ENCODE measurements at regions not wholly inside any gene's neighbourhood (a gene's known extent, or its start where the extent isn't known, plus 50 kb on each side); places are given as distances from the start of the nearest gene placed in this dataset.

GRCh38 chr3:43207628-43208085 is 78.7 kb upstream of the SNRK start:
- DNase-seq (ENCODE audit: low read depth, low spot score) (no peak), FAIRE-seq (no peak)
- no peaks in the 10 kb centered on the region for H3K79me2 ChIP-seq (ENCODE audit: control insufficient read depth, insufficient read depth, low read length)
- no peak overlapping the region for H2AFZ ChIP-seq (ENCODE audit: low read depth, low read length)
- no peaks in the 10 kb centered on the region for H3K36me3 ChIP-seq (ENCODE audit: control insufficient read depth in 2 of 2, extremely low read depth in 1 of 2, insufficient read depth in 2 of 2, low read length in 2 of 2)
- dilution Hi-C loops (cut with MboI; ENCODE audit: extremely low pct_ligation_motif_present, low sequenced_read_pairs): no loop called here
- BruUV-seq (replicated peaks): no TSS peak
- CTCF ChIA-PET: no interaction called here
- no peaks in the 10 kb centered on the region for H3K9me3 ChIP-seq (replicated peaks; ENCODE audit: control insufficient read depth, insufficient read depth, low read length)
- POLR2A ChIA-PET: no interaction called here
- TF ChIP-seq GATA2 (IDR thresholded peaks at IDR 0.05; ENCODE audit: insufficient read depth, insufficient read length, low read depth, low read length) (no peak), EZH2 (IDR thresholded peaks at IDR 0.05; ENCODE audit: borderline replicate concordance, low read depth, low read length, severe bottlenecking) (no peak)
- H3K27me3 ChIP-seq (ENCODE audit: control insufficient read depth in 2 of 2, insufficient read depth in 2 of 2, low read length in 2 of 2): no peaks in the 10 kb centered on the region
- no peaks in the 10 kb centered on the region for H3K4me1 ChIP-seq (ENCODE audit: control insufficient read depth, extremely low read depth, insufficient read depth, low read length)
- no peak overlapping the region for H3K4me2 ChIP-seq (ENCODE audit: insufficient read depth, low read length)
- intact Hi-C loops (cut with micrococcal nuclease): no loop called here
- H4K20me1 ChIP-seq (replicated peaks; ENCODE audit: control insufficient read depth, extremely low read depth, insufficient read depth, low read length): no peaks in the 10 kb centered on the region
- no peaks in the 10 kb centered on the region for H3K9me1 ChIP-seq (replicated peaks; ENCODE audit: control insufficient read depth, extremely low read depth, insufficient read depth, low read length)
- H3K9ac ChIP-seq (replicated peaks; ENCODE audit: extremely low read depth, insufficient read depth, low read length): no peak overlapping the region
- no peak overlapping the region for H3K27ac ChIP-seq (ENCODE audit: insufficient read depth, low read depth, low read length)
- H3K4me3 ChIP-seq (replicated peaks in 1 of 3; ENCODE audit: insufficient read depth in 1 of 3, low read depth in 1 of 3, low read length in 3 of 3): no peak overlapping the region

- H3K9me1 ChIP-seq (replicated peaks; ENCODE audit: control insufficient read depth, extremely low read depth, insufficient read depth, low read length): no peaks in the 10 kb centered on the region
- ChIA-PET CTCF (interaction anchor here (1.0 kb wide), 1 partner anchor 20 kb away, joined by 3 read pairs; no protein-coding TSS in a partner anchor), POLR2A (no interaction called here)
Measured at GRCh38 chr3:43206632-43207031, 79.7 kb upstream of the SNRK start.

More at GRCh38 chr3:43206632-43207031, 79.7 kb upstream of the SNRK start:
- DNase-seq (ENCODE audit: low read depth, low spot score) (no peak), FAIRE-seq (no peak)
- no peak overlapping the region for H3K4me3 ChIP-seq (replicated peaks in 1 of 3; ENCODE audit: insufficient read depth in 1 of 3, low read depth in 1 of 3, low read length in 3 of 3)
- H3K79me2 ChIP-seq (ENCODE audit: control insufficient read depth, insufficient read depth, low read length): no peaks in the 10 kb centered on the region
- H3K4me1 ChIP-seq (ENCODE audit: control insufficient read depth, extremely low read depth, insufficient read depth, low read length): no peaks in the 10 kb centered on the region
- no peaks in the 10 kb centered on the region for H3K27me3 ChIP-seq (ENCODE audit: control insufficient read depth in 2 of 2, insufficient read depth in 2 of 2, low read length in 2 of 2)
- no peaks in the 10 kb centered on the region for H3K36me3 ChIP-seq (ENCODE audit: control insufficient read depth in 2 of 2, extremely low read depth in 1 of 2, insufficient read depth in 2 of 2, low read length in 2 of 2)
- TF ChIP-seq, protein P1, sequence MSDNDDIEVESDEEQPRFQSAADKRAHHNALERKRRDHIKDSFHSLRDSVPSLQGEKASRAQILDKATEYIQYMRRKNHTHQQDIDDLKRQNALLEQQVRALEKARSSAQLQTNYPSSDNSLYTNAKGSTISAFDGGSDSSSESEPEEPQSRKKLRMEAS (IDR thresholded peaks at IDR 0.05; ENCODE audit: insufficient read depth, insufficient read length): no peak
- TF ChIP-seq POLR2AphosphoS5 (IDR thresholded peaks at IDR 0.05; ENCODE audit: insufficient read depth, low read depth, low read length) (no peak), EZH2 (IDR thresholded peaks at IDR 0.05; ENCODE audit: borderline replicate concordance, low read depth, low read length, severe bottlenecking) (no peak), GATA2 (IDR thresholded peaks at IDR 0.05; ENCODE audit: insufficient read depth, insufficient read length, low read depth, low read length) (no peak), FOS (IDR thresholded peaks at IDR 0.05; ENCODE audit: borderline replicate concordance, insufficient read depth, low read length) (no peak), POLR2A (IDR thresholded peaks at IDR 0.05; ENCODE audit: low read depth, low read length) (no peak), MYC (IDR thresholded peaks at IDR 0.05; ENCODE audit: low read depth, low read length) (no peak), JUN (IDR thresholded peaks at IDR 0.05; ENCODE audit: borderline replicate concordance, insufficient read depth, insufficient read length, low read depth) (no peak)
- TF ChIP-seq, protein P2, sequence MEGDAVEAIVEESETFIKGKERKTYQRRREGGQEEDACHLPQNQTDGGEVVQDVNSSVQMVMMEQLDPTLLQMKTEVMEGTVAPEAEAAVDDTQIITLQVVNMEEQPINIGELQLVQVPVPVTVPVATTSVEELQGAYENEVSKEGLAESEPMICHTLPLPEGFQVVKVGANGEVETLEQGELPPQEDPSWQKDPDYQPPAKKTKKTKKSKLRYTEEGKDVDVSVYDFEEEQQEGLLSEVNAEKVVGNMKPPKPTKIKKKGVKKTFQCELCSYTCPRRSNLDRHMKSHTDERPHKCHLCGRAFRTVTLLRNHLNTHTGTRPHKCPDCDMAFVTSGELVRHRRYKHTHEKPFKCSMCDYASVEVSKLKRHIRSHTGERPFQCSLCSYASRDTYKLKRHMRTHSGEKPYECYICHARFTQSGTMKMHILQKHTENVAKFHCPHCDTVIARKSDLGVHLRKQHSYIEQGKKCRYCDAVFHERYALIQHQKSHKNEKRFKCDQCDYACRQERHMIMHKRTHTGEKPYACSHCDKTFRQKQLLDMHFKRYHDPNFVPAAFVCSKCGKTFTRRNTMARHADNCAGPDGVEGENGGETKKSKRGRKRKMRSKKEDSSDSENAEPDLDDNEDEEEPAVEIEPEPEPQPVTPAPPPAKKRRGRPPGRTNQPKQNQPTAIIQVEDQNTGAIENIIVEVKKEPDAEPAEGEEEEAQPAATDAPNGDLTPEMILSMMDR (IDR thresholded peaks at IDR 0.05; ENCODE audit: extremely low read depth in 1 of 2, insufficient read depth in 1 of 2, low read depth in 1 of 2, low read length in 2 of 2): no peak
- no peak overlapping the region for H3K4me2 ChIP-seq (ENCODE audit: insufficient read depth, low read length)
- no peak overlapping the region for H3K9ac ChIP-seq (replicated peaks; ENCODE audit: extremely low read depth, insufficient read depth, low read length)
- dilution Hi-C loops (cut with MboI; ENCODE audit: extremely low pct_ligation_motif_present, low sequenced_read_pairs): no loop called here
- intact Hi-C loops (cut with micrococcal nuclease): no loop called here
- no peak overlapping the region for H2AFZ ChIP-seq (ENCODE audit: low read depth, low read length)
- no TSS peak for BruUV-seq (replicated peaks)
- H3K9me3 ChIP-seq (replicated peaks; ENCODE audit: control insufficient read depth, insufficient read depth, low read length): no peaks in the 10 kb centered on the region
- H4K20me1 ChIP-seq (replicated peaks; ENCODE audit: control insufficient read depth, extremely low read depth, insufficient read depth, low read length): no peaks in the 10 kb centered on the region
- no peak overlapping the region for H3K27ac ChIP-seq (ENCODE audit: insufficient read depth, low read depth, low read length)
